Loucy (cell line): ENCODE measurements at regions not wholly inside any gene's neighbourhood (a gene's known extent, or its start where the extent isn't known, plus 50 kb on each side); places are given as distances from the start of the nearest gene placed in this dataset.

Source experiments
- H2AFZ ChIP-seq: fragments of 200-600 bp; sonication (generic); 2 replicates; pipeline ENCODE4 v1.6.0; 2016; ENCODE audit warnings: antibody characterized with exemption, mild to moderate bottlenecking, low read length, moderate library complexity
- H3F3A ChIP-seq: fragments of 200-600 bp; 2 replicates; pipeline ENCODE4 v1.6.0; 2016; ENCODE audit warnings: antibody characterized with exemption, low read depth, mild to moderate bottlenecking
- H3K27me3 ChIP-seq: fragments of 200-600 bp; sonication (generic); 2 replicates; pipeline ENCODE4 v1.6.1; 2014; ENCODE audit warnings: low read length, mild to moderate bottlenecking; ENCODE audit not compliant: insufficient read depth, poor library complexity, severe bottlenecking
- H3K36me3 ChIP-seq: fragments of 200-600 bp; sonication (generic); 2 replicates; pipeline ENCODE4 v1.6.1; 2016; ENCODE audit warnings: low read length; ENCODE audit not compliant: insufficient read depth
- H3K4me1 ChIP-seq: fragments of 200-600 bp; sonication (generic); 2 replicates; pipeline ENCODE4 v1.5.1; 2014; ENCODE audit warnings: low read length, mild to moderate bottlenecking; ENCODE audit not compliant: insufficient read depth, poor library complexity, severe bottlenecking
- H3K4me2 ChIP-seq: fragments of 200-600 bp; sonication (generic); 2 replicates; pipeline ENCODE4 v1.6.0; 2014; ENCODE audit warnings: antibody characterized with exemption, low read length, low read depth, mild to moderate bottlenecking; ENCODE audit not compliant: poor library complexity, severe bottlenecking
- H3K4me3 ChIP-seq: fragments of 200-600 bp; sonication (generic); 2 replicates; pipeline ENCODE4 v1.5.1; 2014; ENCODE audit warnings: low read length, mild to moderate bottlenecking, mixed read lengths; ENCODE audit not compliant: poor library complexity, severe bottlenecking
- H3K79me2 ChIP-seq: fragments of 200-600 bp; sonication (generic); 2 replicates; pipeline ENCODE4 v1.6.1; 2014; ENCODE audit warnings: low read length; ENCODE audit not compliant: insufficient read depth
- H3K9ac ChIP-seq: fragments of 200-600 bp; sonication (generic); 2 replicates; pipeline ENCODE4 v1.6.0; 2014; ENCODE audit warnings: mild to moderate bottlenecking, low read depth, low read length, moderate library complexity; ENCODE audit not compliant: poor library complexity, severe bottlenecking
- H3K9me2 ChIP-seq: fragments of 200-600 bp; sonication (generic); replicated peaks from 2 replicates; pipeline ENCODE4 v1.6.1; 2016; ENCODE audit warnings: low read depth, low read length, mixed read lengths
- H3K9me3 ChIP-seq: fragments of 200-600 bp; sonication (generic); 2 replicates; pipeline ENCODE4 v1.6.1; 2014; ENCODE audit warnings: mild to moderate bottlenecking, antibody characterized with exemption, low read length, low read depth; ENCODE audit not compliant: insufficient read depth
- H4K20me1 ChIP-seq: fragments of 200-600 bp; sonication (generic); 2 replicates; pipeline ENCODE4 v1.6.0; 2014; ENCODE audit warnings: antibody characterized with exemption, low read length, mild to moderate bottlenecking; ENCODE audit not compliant: insufficient read depth, poor library complexity, severe bottlenecking
- EZH2phosphoT487 ChIP-seq: fragments of 200-600 bp; IDR thresholded peaks from 2 replicates; pipeline ENCODE4 v1.6.1; 2018; ENCODE audit warnings: antibody characterized with exemption, mild to moderate bottlenecking, moderate library complexity, borderline replicate concordance
- TF ChIP-seq, protein P1 (sequence below): fragments of 200-600 bp; sonication (generic); conservative IDR thresholded peaks from 2 replicates; pipeline ENCODE4 v1.5.1; 2014; ENCODE audit warnings: mild to moderate bottlenecking, antibody characterized with exemption, low read length

DNA sequence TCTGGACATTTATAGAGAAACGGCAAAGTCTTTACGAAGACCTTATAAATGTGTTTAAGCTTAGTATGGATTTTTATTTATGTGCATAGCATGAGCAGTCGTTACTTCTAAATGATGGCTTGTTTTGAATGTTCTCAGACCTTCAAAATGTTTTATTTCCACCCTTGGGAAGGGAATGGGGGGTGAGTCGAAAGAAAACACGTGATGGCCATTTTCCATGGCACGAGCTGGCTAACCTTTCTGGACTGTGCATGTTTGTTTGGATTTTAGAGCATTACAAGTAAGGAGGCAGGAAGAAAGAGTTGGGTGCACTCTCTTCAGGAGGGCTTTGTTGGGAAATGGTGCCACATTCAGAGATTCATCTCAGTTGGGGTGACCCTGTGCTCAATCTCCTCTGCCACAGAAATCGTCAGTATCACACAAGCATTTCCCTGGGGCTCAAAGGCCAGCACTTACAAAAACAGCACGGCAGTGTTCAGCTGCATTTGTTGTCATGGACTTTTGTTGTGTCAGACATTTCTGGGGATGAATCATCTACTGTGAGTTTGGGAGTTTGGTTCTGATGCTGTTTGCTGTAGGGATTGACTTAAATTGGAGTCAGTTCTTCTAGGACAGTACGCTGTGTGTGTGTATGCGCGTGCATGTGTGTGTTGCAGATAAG lies 52.3 kb upstream of the ADAMTS9 start:
- Histone ChIP-seq H3K4me3 (no peak overlapping the region), H3K9ac (no peak overlapping the region), H3F3A (no peaks in the 10 kb centered on the region)

More for the DNA sequence above, 52.3 kb upstream of the ADAMTS9 start:
- no peak for TF ChIP-seq EZH2phosphoT487
- TF ChIP-seq, protein P1, sequence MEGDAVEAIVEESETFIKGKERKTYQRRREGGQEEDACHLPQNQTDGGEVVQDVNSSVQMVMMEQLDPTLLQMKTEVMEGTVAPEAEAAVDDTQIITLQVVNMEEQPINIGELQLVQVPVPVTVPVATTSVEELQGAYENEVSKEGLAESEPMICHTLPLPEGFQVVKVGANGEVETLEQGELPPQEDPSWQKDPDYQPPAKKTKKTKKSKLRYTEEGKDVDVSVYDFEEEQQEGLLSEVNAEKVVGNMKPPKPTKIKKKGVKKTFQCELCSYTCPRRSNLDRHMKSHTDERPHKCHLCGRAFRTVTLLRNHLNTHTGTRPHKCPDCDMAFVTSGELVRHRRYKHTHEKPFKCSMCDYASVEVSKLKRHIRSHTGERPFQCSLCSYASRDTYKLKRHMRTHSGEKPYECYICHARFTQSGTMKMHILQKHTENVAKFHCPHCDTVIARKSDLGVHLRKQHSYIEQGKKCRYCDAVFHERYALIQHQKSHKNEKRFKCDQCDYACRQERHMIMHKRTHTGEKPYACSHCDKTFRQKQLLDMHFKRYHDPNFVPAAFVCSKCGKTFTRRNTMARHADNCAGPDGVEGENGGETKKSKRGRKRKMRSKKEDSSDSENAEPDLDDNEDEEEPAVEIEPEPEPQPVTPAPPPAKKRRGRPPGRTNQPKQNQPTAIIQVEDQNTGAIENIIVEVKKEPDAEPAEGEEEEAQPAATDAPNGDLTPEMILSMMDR: no peak
- H3K36me3 ChIP-seq: no peaks in the 10 kb centered on the region
- H3K4me2 ChIP-seq: no peak overlapping the region
- no peaks in the 10 kb centered on the region for H3K4me1 ChIP-seq
- H3K79me2 ChIP-seq: no peaks in the 10 kb centered on the region
- H2AFZ ChIP-seq: no peak overlapping the region
- no peaks in the 10 kb centered on the region for H4K20me1 ChIP-seq
- no peaks in the 10 kb centered on the region for H3K9me3 ChIP-seq
- no peaks in the 10 kb centered on the region for H3K9me2 ChIP-seq
- no peaks in the 10 kb centered on the region for H3K27me3 ChIP-seq
